HG03457 (cell line): ENCODE measurements at regions not wholly inside any gene's neighbourhood (a gene's known extent, or its start where the extent isn't known, plus 50 kb on each side); places are given as distances from the start of the nearest gene placed in this dataset.
"Not testable (repeated sequence)": the region's sequence is repeated elsewhere in the genome, so short reads cannot be mapped to it uniquely, and the experiment has no call there.

ENCODE experiments used
- ATAC-seq: cut with Tn5 transposase; IDR thresholded peaks from one replicate; pipeline ENCODE4 v1.9.1; 2021; ENCODE audit warnings: moderate number of reproducible peaks; ENCODE audit not compliant: unreplicated experiment

DNA sequence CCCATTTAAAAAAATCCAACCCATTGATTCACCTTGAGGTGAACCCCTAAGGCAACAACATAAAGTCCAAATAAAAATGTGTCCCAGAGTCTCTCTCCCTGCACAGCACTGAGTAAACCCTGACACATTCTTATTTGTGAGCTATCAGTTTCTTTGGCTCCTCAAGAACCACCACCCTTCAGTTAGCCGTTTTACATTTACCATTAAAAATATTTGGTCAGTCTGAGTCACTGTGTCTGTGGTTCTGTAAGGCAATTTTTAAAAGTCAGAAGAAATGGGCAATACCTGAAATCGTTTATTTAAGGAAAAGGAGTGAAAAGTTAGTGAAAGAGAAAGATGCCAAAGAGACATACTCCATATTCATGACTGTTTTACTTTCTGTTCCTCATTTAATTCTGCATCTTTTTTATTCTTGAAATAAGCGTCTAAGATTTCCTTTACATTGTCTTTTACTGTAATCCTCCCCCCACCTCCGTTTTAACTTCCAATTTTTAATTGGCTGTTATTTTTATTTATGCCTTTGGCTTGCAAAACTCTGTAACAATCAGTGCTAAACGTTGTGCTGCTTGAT lies 91.7 kb upstream of the IVNS1ABP start:
- ATAC-seq, result no peak

DNA sequence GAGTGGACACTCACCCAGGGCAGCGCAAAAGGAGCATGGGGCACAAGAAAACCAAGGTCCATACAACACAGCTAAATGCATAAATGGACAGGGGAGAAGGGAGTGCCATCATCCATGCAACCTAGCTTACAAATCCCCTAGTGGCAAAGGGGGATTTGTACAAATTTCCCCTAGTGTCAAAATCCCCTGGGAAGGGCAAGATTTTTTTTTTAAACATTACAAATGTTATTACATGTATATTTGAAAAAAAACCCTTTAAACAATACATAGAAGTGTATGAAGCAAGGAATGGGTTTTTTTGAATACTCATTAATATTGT lies 89.6 kb upstream of the IVNS1ABP start:
- no peak for ATAC-seq

DNA sequence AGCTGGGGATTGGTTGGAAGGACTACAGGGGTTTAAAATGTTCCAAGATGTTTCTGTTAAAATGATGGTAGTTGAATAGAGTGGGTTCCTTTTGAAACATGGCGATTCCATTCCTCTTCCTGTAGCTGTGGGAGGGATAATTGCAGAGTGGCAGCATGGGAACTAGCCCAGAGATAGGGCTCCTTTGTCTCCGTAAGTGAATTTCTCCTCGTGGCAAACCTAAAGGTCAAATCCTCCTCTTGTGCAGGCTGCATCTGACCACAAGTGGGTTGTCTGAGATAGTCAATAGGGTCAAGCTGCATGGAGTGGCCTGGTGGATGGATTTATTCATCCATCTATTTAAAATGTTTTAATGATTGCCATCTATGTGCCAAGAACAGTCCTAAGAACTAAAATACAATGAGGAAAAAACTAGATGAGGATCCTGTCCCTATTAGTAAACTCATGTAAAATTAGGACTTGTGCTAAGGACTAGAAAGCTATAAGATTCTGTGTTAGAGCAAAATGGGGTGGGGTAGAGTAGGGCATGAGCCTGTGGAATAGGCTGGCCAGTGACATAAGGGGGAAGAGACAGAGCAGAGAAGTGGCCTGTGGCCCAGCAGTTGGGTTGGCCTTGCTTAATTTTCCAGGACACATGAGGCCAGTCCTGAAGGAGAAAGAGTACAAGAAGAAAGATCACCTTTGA lies 89.1 kb upstream of the IVNS1ABP start:
- no peak for ATAC-seq

DNA sequence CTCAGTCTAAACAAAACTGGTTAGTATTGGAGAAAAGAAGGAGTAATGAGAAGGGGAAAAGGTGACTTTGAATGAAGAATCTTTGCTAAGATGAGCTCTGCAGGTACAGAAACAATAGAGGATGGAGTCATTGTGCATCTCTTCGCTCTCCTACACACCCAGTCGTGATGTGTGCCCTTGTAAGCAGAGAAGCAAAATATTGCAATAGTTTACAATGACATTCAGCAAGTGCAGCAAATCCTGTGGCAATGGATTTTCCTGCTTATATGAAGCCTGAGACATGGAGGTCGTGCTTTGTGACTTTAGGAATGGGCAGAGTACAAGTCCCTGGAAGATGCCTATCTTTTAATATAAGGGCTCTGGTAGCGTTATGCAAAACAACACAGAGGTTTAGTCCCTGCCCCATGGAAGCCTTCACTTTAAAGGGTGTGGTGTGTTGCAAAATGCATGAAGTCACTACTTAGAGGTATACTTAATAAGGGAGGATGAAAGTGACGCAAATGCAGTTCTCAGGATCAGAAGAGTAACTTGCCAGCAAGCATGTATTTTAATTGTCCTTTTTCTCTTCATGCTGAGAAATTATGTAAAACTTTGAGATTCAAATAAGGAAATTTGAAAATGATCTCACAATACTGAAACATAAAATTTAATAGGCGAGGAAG lies 88.0 kb upstream of the IVNS1ABP start:
- ATAC-seq, result no peak

DNA sequence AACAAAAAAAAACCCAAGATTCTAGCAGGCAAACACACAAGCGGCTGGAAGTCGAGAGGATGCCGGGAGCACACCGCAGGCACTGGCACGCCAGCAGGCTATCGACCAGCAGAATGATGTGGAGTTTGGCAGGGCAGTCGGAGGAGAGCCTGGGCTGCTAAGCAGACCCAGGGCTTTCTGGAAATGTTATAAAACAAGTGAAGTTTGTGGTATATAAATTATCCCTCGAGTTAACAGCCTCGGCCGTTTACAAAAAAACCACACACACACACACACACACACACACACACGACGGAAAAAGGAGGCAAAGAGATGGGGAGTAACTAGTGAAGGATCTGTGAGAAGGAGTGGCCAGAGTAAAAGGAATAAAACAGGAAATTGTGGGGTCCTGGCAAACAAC lies 87.2 kb upstream of the IVNS1ABP start:
- ATAC-seq, result no peak

DNA sequence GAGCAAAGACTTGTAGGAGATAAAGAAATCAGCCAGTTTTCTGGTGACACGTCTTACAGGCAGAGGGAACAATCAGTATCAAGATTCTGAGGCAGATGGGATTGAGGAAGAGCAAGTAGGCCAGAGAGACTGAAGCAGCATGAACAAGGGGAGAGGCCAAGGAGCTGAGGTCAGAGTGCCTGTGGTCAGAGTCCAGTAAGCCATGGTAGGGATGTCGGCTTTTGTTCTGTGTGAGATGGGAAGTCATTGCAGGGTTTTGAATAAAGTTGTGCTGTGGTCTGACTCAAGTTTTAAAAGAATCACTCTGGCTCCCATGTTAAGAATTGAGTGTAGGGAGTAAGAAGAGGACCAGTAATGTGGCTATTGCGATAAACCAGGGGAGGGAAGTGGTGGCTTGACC lies 85.9 kb upstream of the IVNS1ABP start:
- ATAC-seq, result no peak

DNA sequence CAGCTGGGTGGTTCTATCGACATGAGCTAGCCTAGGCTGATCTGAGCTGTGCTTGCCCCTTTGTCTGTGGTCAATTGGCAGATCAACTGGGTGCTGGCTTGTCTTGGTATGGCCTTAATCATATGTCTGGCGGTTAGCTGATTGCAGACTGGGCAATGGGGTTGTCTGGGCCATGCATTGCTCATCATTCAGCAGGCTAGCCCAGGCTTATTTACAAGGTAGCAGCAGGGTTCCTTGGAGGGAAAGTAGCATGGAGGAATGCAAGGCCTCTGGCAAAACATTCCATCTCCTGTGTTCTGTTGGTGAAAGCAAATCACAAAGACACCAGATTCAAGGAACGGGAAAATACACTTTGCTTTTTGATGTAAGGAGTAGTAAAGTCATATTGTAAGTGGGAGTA lies 84.0 kb upstream of the IVNS1ABP start:
- no peak for ATAC-seq

DNA sequence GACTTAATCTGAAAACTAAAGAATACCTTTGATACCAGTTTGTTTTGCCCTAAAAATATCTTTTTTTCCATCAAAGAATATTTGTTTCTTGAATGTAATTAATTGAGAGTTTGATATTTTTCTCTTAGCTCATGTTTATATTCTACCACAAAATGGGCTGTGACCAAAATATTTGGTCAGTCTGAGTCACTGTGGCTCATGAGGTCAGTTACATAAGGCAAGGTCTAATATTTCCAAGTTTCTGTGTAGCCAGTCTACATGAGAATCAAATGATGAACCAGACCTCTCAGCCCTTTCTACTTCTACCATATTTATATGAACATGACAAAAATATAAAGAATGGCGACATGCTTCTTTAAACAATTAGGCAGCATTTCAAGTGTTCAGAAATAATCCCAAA lies 83.0 kb upstream of the IVNS1ABP start:
- ATAC-seq, result no peak

DNA sequence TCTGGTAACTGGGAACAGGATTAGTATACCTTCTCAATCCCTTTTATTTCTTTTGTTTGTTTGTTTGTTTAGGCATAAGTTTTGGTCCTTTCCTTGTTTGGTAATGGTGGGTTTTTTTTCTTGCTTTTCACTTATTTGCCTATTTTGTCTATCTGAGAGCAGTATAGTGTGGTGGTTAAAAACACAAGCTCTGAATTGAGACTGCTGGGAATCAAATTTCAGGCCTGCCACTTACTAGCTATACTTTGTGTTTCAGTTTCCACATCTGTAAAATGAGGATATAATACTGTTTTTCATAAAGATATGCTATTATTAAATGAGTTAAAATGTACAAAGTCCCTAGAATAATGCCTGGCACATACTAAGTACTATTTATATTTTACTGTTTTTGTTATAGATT lies 81.6 kb upstream of the IVNS1ABP start:
- no peak for ATAC-seq

DNA sequence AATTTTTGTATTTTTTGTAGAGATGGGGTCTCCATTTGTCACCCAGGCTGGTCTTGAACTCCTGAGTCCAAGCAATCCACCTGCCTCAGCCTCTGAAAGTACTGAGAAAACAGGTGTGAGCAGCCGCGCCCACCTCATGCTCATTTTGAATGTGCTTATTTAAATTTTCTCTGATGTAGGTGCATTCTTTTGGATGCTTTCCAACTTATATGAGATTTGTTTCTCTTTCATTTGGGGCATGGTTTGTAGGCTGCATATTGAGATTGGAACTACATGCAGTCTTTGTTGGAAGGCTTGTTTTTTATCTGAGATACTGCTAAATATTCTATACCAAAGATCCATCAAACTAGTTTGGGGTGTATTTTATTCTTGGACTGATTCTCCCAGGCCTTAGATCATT lies 81.0 kb upstream of the IVNS1ABP start:
- ATAC-seq, result no peak

DNA sequence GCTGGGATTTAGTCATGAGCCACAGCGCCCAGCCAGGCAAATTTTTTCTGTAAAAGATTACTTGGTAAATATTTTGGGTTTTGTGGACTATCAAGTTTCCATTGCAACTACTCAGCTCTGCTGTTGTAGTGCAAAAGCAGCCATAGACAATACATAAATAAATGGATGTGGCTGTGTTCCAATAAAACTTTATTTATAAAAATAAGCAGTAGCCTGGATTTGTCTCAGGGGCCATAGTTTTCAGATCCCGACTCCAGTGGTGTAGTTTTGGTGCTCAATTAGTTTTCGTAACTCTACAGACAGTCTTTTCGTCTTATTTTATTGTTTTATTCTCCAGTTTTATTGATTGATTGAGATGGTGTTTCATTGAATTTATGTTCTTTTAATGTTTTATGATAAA lies 80.1 kb upstream of the IVNS1ABP start:
- ATAC-seq, result no peak

DNA sequence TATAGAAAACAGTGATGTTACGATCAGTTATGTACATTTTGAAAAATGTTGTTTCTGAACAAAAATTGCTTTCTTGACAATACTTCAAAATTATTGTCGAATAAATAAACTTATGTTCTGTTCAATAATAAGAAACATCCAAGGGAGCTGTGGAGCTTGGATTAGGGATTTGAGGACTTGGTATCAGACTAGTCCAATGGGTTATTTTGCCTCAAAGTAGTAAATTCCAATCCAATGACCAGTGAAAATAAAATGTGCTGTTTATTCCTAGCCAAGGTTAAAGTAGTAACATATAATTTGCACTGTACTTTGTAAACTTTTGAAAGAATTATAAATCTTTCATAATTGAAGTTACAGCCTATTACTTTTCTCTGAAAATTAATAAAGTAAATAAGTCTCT lies 79.1 kb upstream of the IVNS1ABP start:
- no peak for ATAC-seq

DNA sequence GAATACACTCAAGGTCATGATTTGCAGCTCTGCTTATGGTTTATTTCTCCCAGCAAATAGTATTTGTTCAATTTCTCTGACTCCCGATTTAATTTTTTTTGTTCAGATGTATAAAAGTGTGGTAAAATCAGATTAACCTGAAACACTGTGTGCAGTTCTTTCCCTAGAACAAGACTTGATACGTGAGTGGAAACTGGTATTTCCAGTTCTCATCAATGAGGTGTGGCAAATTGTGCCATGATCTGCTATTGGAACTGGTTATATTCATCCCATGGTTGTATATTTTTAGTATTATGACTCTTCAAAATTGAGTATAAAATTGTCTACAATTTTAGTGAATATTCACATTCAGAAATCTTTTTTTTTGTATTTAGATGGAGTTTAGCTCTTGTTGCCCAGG lies 76.8 kb upstream of the IVNS1ABP start:
- ATAC-seq, result no peak

DNA sequence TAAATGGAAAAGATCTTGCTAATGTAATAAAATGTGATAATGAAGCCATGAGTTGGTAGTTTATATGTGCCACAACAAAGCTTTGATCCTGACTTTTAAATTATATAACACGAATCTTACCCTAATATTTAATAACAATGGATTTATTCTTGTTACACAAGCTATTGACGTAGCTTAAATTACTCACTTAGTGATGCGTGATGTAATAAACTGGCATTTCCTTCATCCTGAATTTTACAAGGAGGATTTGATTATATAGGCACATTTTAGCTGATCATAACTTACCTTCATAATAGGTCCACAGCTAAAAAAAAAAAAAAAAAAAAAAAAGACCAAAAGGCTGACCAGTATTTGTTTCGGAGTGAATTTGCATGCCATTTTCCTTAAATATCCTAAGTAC lies 76.2 kb upstream of the IVNS1ABP start:
- ATAC-seq, result no peak

DNA sequence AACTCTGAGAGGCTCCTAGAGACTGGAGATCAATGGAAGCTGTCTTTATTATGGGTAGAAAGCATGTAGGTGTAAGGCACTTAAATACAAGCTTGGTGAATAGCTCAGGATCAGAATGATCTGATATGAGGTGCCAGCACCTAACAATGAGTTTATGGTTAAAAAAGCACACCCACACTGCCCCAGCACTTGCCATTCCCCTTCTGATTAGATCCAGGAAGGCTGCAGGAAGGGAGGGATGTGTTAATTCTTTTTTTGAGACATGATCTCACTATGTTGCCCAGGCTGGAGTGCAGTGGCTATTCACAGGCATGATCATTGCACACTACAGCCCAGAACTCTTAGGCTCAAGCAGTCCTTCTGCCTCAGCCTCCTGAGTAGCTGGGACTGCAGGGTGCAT lies 71.8 kb upstream of the IVNS1ABP start:
- ATAC-seq, result no peak

DNA sequence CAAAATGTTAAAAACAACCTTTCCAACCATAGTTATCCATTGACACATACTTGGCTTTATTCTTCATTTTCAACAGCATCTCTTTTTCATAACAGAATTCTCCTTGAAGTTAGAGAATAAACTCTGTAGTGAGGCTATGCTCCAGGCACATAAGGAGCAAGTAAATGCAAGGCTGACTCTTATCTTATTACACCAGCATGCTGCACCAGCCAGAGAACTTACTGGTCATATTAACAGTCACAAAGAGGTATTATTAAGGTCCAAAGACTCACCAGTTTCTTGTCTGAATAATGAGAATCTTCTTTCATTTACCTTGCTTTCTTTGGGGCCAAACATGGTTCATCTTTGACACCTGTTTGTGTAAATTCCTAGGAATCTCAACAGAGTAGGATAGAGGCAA lies 71.3 kb upstream of the IVNS1ABP start:
- no peak for ATAC-seq

DNA sequence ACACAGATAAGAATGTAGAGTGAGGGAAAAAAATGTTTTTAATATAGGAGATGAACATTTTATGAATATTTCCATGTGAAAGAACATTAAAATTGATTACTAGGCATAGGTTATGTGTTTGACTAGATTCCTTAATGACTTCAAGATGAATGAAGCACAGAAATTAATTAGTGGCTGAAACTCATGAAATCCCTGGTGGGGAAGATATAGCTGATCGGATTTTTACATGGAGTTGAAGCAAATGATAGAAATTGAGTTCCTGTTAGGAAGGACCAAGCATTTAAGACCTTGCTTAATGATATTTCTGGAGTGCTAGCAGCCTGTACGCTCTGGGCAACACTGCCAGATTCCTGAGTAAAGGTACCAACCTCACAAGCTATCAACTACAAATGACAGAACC lies 68.9 kb upstream of the IVNS1ABP start:
- no peak for ATAC-seq

DNA sequence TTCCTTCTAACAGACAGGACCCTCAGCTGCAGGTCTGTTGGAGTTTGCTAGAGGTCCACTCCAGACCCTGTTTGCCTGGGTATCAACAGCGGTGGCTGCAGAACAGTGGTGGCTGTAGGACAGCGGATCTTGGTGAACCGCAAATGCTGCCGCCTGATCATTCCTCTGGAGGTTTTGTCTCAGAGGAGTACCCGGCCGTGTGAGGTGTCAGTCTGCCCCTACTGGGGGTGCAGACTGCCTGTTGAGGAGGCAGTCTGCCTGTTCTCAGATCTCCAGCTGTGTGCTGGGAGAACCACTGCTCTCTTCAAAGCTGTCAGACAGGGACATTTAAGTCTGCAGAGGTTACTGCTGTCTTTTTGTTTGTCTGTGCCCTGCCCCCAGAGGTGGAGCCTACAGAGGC lies 66.8 kb upstream of the IVNS1ABP start:
- not testable (repeated sequence) for ATAC-seq

DNA sequence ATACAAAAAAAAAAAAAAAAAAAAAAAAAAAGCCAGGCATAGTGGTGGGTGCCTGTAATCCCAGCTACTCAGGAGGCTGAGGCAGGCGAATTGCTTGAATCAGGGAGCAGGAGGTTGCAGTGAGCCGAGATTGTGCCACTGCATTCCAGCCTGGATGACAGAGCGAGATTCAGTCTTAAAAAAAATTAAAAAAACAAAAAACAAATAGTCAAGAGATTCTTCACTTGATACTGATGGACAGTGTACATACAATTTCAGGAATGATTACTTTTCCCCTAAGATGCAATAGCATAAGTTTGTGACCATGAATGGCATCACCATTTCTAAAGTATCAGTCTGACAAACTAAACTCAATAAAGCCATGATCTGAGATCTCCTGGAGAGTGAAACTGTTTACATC lies 60.8 kb upstream of the IVNS1ABP start:
- no peak for ATAC-seq

DNA sequence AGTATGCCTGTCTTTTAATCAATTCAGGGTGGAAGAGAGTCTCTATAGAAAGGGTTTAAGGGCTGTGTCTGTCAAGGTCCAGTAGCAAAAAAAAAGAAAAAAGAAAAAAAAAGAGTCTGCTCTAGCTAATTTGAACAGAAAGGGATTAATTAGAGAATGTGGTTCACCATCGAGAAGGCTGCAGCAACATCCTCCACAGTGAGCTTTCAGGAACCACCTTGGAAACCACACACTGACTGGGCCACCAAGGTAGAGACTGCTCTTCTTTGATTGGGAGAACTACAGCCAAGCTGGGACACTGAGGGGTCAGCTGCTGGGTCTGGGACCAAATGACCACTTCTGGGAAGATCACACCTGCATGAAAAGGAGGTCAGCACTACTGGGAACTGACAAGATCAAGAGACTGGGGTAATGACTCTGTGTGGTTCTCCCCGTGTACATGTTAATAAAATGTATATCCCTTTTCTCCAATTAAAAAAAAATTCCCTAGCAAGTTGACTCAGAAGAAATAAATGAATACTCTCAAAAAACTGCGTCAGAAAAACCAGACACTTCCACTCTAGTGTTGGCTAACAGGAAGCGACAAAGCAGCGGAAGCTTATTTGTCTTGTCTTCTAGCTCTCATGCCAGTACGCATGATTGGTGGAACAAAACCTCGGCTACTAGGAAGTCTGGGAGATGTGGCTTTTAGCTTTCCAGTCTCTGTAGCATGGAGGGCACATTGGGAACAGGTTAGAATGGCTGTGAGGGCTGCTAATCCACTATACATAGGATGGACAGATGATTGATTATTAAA lies 60.0 kb upstream of the IVNS1ABP start:
- ATAC-seq, result no peak

DNA sequence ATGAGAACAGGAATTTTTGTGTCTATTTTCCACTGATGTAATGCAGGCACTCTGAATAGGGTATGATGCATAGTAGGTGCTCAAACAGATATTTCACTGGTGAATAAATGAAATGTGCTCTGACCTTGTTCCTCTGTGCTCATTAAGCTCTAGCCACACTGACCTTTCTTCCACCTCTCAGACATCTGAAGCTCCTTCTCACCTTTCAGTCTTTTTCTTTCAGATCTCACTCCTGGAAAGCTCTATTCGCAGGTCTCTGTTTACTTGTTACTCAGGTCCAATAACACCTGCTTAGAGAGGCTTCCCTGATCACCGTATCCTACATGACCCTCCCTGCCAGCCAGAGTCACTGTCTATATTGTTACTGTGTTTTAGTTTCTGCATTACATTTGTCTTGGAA lies 59.2 kb upstream of the IVNS1ABP start:
- ATAC-seq, result no peak

DNA sequence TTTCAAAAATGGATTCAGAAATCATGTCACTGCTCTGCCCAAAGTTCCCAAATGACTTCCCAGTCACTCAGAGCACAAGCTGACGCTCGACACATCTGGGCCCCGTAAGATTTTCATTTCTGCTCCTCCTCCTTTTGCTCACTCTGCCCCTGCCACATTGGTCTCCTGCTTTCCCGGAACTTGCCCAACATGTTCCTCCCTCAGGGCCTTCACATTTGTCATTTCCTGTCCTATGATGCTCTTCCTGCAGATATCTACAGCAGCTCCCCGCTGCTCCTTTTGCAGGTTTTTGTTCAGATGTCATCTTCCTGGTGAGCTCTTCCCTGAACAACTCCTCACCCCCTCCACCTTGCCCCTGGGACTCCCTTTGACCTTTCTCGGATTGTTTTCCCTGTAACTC lies 58.5 kb upstream of the IVNS1ABP start:
- ATAC-seq, result no peak
